ENCODE measurements at regions not wholly inside any gene's neighbourhood (a gene's known extent, or its start where the extent isn't known, plus 50 kb on each side); places are given as distances from the start of the nearest gene placed in this dataset.

GRCh38 chr9:88645879-88646199 is 110.9 kb downstream of the NXNL2 start:
- H3K4me3 ChIP-seq (ENCODE audit: control insufficient read depth, low read depth, low read length) = no peak overlapping the region
- no peak for TF ChIP-seq CTCF (conservative IDR thresholded peaks at IDR 0.05; ENCODE audit: control insufficient read depth, insufficient read depth, low read depth, low read length)

GRCh38 chr9:88646539-88647300 is 111.7 kb downstream of the NXNL2 start:
- H3K4me3 ChIP-seq (ENCODE audit: control insufficient read depth, low read depth, low read length) = no peak overlapping the region
- no peak for TF ChIP-seq CTCF (conservative IDR thresholded peaks at IDR 0.05; ENCODE audit: control insufficient read depth, insufficient read depth, low read depth, low read length)
- DNase-seq (ENCODE audit: low read depth) = no peak

More at GRCh38 chr9:88645879-88646199, 110.9 kb downstream of the NXNL2 start:
- DNase-seq (ENCODE audit: low read depth) = no peak

- TF ChIP-seq CTCF (conservative IDR thresholded peaks at IDR 0.05; ENCODE audit: control insufficient read depth, insufficient read depth, low read depth, low read length) = peak; percentile 44
- peak; percentile 99 for DNase-seq (ENCODE audit: low read depth)
- H3K4me3 ChIP-seq (ENCODE audit: control insufficient read depth, low read depth, low read length) = peak overlapping the region; percentile 30
Observed at GRCh38 chr9:88651682-88652633, 117.0 kb downstream of the NXNL2 start.

GRCh38 chr9:88652876-88653275 is 117.9 kb downstream of the NXNL2 start:
- DNase-seq (ENCODE audit: low read depth) = peak; percentile 56
- peak overlapping the region; percentile 30 for H3K4me3 ChIP-seq (ENCODE audit: control insufficient read depth, low read depth, low read length)
- no peak for TF ChIP-seq CTCF (conservative IDR thresholded peaks at IDR 0.05; ENCODE audit: control insufficient read depth, insufficient read depth, low read depth, low read length)

- no peak for TF ChIP-seq CTCF (conservative IDR thresholded peaks at IDR 0.05; ENCODE audit: control insufficient read depth, insufficient read depth, low read depth, low read length)
- H3K4me3 ChIP-seq (ENCODE audit: control insufficient read depth, low read depth, low read length) = no peak overlapping the region
- no peak for DNase-seq (ENCODE audit: low read depth)
Observed at GRCh38 chr9:88653406-88653805, 118.4 kb downstream of the NXNL2 start.

GRCh38 chr9:88653911-88654310 is 118.9 kb downstream of the NXNL2 start:
- DNase-seq (ENCODE audit: low read depth) = peak; percentile 90
- no peak for TF ChIP-seq CTCF (conservative IDR thresholded peaks at IDR 0.05; ENCODE audit: control insufficient read depth, insufficient read depth, low read depth, low read length)
- no peak overlapping the region for H3K4me3 ChIP-seq (ENCODE audit: control insufficient read depth, low read depth, low read length)

All from fibroblast of mammary gland (primary cell).